NCI-H1417 (cell line): ENCODE measurements at regions not wholly inside any gene's neighbourhood (a gene's known extent, or its start where the extent isn't known, plus 50 kb on each side); places are given as distances from the start of the nearest gene placed in this dataset.
A peak's percentile ranks its signal among the peaks of the same experiment; 100 is the strongest.
"Not testable (repeated sequence)": the region's sequence is repeated elsewhere in the genome, so short reads cannot be mapped to it uniquely, and the experiment has no call there.

ENCODE experiments used
- DNase-seq, 3 experiments: peaks; one replicate each; lab custom pipeline; 2025; lab: John Stamatoyannopoulos, UW

DNA sequence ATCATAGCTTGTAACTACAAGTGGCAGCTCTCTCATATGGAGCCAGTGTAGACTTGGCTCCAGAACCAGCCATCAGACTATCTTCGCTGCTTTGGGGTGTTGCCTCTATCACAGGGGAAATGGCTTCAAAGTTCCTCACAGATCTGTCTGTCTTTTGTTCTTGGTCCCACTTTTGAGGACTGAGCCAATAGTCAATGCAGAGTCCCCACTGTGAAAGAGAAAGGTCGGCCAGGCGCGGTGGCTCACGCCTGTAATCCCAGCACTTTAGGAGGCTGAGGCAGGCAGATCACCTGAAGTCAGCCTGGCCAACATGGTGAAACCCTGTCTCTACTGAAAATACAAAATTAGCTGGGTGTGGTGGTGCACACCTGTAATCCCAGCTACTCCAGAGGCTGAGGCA is 86.9 kb upstream of the FZD7 start:
- DNase-seq: not testable (repeated sequence)

DNA sequence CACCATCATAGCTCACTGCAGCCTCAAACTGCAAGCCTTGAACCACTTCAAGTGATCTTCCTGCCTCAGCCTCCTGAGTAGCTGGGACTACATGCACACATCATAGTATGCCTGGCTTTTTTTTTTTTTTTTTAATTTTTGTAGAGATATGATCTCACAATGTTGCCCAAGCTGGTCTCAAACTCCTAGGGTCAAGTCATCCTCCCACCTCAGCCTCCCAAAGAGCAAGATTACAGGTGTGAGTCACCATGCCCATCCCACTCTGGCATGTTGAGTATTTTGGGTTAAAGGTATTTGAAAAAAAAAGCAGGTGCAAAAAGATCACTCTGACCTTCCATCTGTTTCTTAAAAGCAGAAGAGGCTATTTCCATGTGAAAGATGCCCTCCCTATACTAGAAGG is 86.4 kb upstream of the FZD7 start:
- no peak for DNase-seq

DNA sequence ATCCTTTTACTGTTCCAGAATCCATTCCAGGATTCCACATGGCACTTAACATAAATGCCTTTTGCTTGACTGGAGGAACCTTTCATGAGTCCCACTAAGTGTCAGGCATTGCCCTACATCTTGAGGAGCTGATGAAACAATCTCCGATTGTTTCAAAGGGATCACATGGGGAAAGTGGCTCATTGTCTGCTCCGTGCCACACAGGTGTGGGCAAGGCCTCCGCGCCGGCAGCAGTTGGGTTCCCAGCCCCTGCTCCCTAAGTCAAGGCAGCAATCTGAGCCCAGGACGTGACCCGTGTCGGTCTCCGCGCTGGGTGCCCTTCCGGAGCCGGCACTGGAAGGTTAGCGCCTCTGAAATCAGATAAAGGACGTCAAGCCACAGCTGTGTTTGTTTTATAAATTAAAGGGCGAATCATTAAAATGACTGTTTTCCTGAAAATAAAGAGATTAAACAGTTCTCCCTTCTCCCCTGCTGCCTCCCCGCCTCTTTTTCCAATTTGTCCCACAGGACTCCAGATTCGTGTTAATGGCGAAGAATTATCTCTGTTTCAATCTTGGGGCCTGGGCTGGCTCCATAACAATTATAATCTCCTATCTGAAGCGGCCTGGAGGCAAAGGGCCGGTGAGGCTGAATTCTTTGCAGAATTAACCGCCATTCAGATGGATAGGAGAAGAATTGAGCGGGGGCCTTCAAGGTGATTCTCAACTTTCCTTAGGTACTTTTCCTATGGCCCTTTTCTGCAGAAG is 84.3 kb upstream of the FZD7 start:
- peak in 1 of 3 experiments; percentile 16 for DNase-seq

- no peak for DNase-seq
Measured at GRCh38 chr2:201949927-201950246, 83.8 kb upstream of the FZD7 start.

DNA sequence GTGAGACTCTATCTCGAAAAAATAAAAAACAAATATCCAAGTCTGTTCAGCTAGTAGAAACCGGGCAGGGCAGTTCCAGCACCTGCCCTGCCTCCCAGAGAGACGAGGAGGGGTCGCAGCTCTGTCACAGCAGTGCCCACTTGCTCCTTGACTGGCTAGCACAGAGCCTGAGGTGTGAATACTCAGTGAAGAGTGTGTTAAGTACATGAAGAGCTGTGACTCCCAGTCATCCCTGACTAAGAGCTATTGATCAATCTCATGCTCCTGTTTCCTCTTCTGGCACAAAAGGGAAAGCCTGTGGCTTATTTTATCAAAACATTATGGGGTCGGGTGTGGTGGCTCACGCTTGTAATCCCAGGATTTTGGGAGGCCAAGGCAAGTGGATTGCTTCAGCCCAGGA is 83.0 kb upstream of the FZD7 start:
- no peak for DNase-seq

GRCh38 chr2:201952187-201952586 is 81.5 kb upstream of the FZD7 start:
- DNase-seq: peak in 2 of 3 experiments; percentile 8 to 58

- no peak for DNase-seq
Measured at GRCh38 chr2:201953396-201953795, 80.3 kb upstream of the FZD7 start.

DNA sequence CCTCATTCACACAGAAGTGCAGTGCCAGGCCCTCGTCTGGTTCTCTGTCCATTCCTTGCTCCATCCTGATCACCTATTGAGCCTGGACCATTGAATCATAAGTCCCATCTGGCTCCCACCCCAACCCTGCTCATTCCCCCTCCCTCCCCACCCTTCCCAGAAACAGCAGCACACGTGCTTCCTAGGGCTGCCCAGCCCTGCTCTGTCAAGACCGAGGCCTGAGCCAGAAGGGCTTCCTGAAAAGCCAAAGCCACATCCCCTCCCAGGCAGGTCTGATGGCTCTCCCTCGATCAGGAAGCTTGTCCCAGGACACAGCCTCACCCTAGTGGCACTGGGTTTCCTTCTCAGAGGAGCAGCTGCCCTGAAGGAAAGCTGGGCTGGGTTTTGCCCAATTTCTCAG is 79.8 kb upstream of the FZD7 start:
- DNase-seq: no peak

GRCh38 chr2:201955231-201955630 is 78.4 kb upstream of the FZD7 start:
- DNase-seq: no peak

- no peak for DNase-seq
Measured at GRCh38 chr2:201955702-201956141, 77.9 kb upstream of the FZD7 start.

DNA sequence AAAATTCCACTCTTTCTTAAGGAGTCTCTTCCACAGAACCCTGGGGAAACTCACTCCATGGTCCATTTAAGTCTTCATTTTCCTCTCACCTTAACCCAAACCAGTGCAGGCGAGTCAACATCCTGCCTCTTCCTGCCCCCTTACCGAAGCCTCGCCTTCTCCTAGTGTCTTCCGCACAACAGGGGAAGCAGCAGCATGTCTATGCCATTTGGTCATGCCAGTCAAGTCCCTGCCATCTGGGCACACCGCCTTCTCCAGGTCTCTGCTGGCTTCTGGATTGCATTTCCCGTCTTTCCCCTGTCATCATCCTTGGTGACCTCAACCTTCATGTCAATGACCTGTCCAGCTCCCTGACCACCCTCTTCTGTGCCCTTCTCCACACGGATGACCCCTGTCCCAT is 77.3 kb upstream of the FZD7 start:
- DNase-seq: no peak

- no peak for DNase-seq
Measured at GRCh38 chr2:201957091-201957490, 76.6 kb upstream of the FZD7 start.

DNA sequence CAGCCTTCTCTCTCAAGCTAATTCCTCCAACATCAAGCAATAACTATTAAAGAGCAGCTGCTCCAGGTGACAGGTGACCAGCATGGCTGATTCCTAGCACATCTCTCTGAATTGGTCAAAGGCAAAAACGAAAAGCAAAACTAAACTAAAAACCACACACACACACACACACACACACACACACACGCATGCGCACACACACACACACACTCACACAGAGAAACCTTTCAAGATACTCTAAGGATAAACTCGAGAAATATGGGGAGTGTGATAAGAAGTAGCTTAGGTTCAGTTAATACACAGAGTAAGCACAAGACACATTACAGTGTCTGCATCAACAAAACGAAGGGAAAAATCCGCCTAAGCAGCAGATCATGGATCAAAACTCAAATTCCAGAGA is 74.5 kb upstream of the FZD7 start:
- no peak for DNase-seq

DNA sequence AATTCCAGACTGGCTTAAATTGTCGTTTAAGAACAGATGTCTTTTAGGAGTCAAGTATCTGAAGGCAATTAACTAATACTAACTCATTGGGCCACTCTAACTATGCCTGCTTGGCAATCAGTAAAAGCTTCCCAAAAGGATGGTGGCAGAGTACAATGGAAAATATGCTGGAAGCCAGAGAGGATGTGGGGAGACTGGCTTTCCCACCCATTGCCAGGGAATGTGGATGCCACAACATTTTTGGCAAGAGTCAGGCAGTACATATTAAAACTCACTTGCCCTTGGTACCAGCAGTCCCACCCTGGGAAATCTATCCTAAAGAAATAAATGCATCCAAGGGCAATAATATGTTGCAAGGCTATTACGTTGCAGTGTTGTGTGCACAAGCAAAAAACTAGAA is 74.0 kb upstream of the FZD7 start:
- DNase-seq: no peak

DNA sequence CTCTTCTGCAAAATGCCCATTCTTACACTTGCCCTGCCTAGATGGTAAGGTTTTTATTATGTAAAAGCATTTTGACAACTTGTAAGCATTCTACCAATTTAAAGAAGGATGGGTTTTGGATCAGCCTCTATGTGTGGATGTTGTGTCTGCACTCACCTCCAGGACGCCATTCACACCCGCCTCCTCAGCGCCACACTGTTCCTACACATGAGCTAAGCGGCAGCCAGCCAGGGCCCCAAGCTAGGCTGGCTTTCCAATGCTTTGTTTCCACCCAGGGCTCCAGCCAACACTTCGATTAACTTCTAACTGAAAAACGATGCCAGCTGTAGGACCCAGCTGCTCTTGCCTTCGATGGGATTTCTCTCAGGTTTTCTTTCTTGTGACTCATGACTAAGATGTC is 73.3 kb upstream of the FZD7 start:
- no peak for DNase-seq

DNA sequence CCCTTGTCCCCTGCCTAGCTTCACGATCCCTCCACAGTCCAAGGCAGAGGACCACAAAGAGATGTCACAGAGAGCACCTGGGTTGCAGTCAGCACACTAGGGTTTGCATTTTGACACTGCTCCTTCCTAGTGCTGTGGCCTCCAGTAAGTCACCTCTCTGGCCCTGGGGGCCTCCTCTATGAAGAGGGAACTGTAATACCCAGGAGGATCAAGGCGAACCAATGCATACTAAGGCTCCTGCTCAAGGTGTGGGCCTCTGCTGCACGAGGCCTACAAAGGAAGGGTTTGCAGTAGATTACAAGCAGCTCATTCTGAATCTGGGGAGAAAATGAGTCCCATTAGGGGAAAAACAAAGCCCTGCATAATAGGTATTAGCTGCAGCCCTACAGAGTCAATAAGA is 72.3 kb upstream of the FZD7 start:
- DNase-seq: no peak

DNA sequence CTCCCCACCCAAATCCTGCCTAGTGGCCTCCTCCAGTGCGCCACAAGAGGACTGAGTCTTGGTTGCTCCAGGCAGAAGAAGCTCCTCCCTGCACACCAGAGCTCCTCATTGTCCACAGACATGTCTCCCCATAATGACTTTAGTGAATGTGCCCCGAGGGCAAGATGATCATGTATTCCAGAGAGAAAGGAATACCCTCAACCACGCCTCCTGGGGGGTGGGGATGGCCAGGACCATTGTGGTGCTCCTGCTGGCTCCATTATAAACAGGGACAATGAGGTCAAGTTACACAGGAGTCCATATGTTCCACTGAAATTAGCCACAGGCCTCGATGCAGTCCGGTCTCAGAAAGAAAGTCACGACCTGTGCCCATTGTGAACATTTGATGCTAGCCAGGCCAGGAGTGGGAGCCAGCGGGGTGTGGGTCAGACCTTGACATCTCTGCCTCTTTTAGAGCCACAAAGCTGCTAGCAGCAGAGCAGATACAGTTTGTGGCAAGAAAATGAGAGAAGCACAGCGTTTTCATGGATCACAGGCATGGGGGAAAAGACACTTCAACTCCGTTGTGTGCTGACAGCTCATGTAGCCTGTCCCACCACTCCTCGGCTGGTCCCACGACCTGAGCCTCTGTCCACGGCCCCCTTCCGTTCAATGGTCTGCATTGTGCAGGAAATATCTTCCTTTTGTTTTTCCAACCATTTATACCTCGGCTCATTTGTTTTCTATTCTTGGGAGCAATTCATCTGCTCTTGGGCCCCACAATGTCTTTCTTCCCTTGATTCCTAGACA is 70.7 kb upstream of the FZD7 start:
- DNase-seq: peak in 2 of 3 experiments; percentile 8 to 19

DNA sequence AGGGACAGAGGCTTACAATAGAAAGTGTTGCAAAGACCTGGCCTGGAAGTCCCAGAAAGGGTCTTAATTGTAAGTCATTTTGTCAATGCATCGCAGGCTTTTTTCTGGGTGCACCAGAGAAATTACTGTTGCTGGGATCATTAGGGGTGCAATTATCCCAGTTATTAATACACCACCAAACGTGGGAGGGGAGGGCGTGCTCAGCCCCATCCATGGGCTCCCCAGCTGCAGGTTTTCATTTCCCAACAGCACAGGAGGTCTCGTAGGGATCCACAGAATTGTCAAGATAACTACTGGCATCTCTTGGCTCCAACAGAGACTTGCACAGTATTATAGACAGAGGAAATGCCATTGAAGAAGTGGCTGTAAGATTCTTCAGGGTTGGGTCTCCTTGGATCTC is 69.6 kb upstream of the FZD7 start:
- no peak for DNase-seq

GRCh38 chr2:201964631-201965206 is 68.9 kb upstream of the FZD7 start:
- DNase-seq: no peak

GRCh38 chr2:201965550-201965949 is 68.1 kb upstream of the FZD7 start:
- no peak for DNase-seq

DNA sequence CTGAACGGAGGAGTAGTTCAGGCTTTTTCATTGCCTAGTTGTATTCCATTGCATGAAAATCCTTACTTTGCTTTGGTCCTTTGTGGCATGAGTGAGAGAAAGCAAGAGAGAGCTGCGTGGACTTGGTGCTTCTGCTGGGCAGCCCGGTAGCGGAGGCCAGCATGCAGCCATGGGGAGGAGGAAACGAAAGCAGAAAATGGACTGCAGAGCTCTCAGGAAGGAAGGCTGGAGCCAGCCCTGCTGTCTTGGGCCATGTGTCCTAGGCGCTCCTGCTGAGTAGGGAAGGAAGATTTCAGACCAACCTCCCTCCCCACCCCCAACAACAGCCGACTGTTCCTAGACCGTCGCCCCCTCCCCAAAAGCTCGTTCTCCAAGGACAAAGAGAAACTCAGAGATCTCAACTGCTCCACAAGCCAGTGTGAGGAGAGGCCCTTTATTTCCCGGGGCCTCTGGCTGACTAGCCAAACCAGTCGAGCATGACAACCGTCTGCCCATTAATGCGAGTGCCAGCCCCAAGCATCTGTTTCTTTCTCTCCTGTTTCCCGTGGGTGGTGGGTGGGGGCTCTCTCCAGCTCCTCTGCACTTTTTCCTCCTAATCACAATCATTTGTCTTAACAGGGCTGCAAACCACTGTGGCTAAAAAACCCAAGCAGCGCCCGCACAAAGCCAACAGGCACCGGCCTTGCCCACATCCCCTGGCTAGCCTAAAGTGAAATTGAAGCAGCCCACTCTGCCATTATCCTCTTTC is 66.8 kb upstream of the FZD7 start:
- DNase-seq: peak in 1 of 3 experiments; percentile 25

GRCh38 chr2:201968050-201968449 is 65.6 kb upstream of the FZD7 start:
- no peak for DNase-seq

DNA sequence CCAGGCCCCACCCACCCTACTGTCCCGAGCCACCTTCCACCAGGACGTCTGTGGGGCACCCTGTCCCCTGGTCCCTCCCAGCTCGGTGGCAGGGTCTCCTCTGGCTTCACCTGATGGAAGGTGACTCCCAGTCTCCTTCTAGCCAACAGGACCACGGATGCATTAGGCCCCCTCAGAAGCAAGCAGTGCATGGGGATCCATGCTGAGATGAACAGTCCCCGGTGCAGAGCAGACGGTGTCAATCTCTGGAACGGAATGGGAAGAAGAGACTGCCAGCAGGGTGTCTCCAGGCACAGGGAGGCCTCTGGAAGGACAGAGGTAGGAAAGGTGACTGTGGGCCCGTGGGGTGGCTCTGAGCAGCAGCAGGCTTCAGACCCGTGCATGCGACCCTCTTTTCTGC is 65.2 kb upstream of the FZD7 start:
- no peak for DNase-seq
